B cell (primary cell): ENCODE measurements at regions not wholly inside any gene's neighbourhood (a gene's known extent, or its start where the extent isn't known, plus 50 kb on each side); places are given as distances from the start of the nearest gene placed in this dataset.

ENCODE experiments used
- ATAC-seq: fragments of 200-7000 bp; cut with Tn5 transposase; one replicate; pipeline ENCODE4 v1.10.0; 2021; ENCODE audit warnings: low read depth, mild to moderate bottlenecking, moderate number of reproducible peaks, moderate library complexity
- CTCF ChIA-PET: fragments of 350-600 bp; sonication (Branson Sonifier 250); formaldehyde crosslinking; loops from one replicate; lab custom pipeline; 2021; ENCODE audit warnings: antibody characterized with exemption, inconsistent platforms; lab: Charles Lee
- POLR2A ChIA-PET: fragments of 350-600 bp; sonication (Branson Sonifier 250); formaldehyde crosslinking; loops from one replicate; lab custom pipeline; 2021; ENCODE audit warnings: antibody characterized with exemption; lab: Charles Lee
- DNase-seq: peaks from one replicate; pipeline ENCODE4 v3.0.0; 2013
- H2AFZ ChIP-seq: 2 replicates; pipeline ENCODE4 v1.6.1; 2012; ENCODE audit warnings: mild to moderate bottlenecking, low read depth, low read length; ENCODE audit not compliant: insufficient read depth, poor library complexity, severe bottlenecking
- H3K27ac ChIP-seq, 2 donors: 1 replicate in 1 of 2; 2 replicates in 1 of 2; pipeline ENCODE4 v1.5.1; 2012 to 2013; ENCODE audit warnings: low read length in 2 of 2, mild to moderate bottlenecking in 2 of 2, moderate library complexity in 1 of 2
- H3K27me3 ChIP-seq, 4 experiments: fragments of 200-600 bp in 1 of 4; sonication (generic) in 1 of 4; replicated peaks in 1 of 4; 1 replicate in 2 of 4; 2 replicates in 2 of 4; pipeline versions ENCODE4 v1.6.1 to v1.7.0; 2013 to 2016; ENCODE audit warnings: low read length in 3 of 4, mild to moderate bottlenecking in 2 of 4, mixed read lengths in 1 of 4, moderate library complexity in 1 of 4; ENCODE audit not compliant: insufficient read depth in 4 of 4, control insufficient read depth in 3 of 4; ENCODE audit errors: control extremely low read depth in 1 of 4
- H3K36me3 ChIP-seq, 2 experiments: replicated peaks in 1 of 2; 1 replicate in 1 of 2; 2 replicates in 1 of 2; pipeline versions ENCODE4 v1.6.1 to v1.7.1; 2013; ENCODE audit warnings: low read length in 1 of 2; ENCODE audit not compliant: insufficient read depth in 2 of 2, control insufficient read depth in 1 of 2; ENCODE audit errors: control extremely low read depth in 1 of 2, extremely low read depth in 1 of 2
- H3K4me1 ChIP-seq, 2 donors: fragments of 200-600 bp in 1 of 2; sonication (generic) in 1 of 2; 1 replicate in 1 of 2; 2 replicates in 1 of 2; pipeline versions ENCODE4 v1.5.1 to v1.6.1; 2013 to 2017; ENCODE audit warnings: low read length in 2 of 2; ENCODE audit not compliant: control insufficient read depth in 2 of 2, insufficient read depth in 2 of 2
- H3K4me2 ChIP-seq: replicated peaks from 2 replicates; pipeline ENCODE3; 2012; ENCODE audit warnings: mild to moderate bottlenecking, low read depth, low read length; ENCODE audit not compliant: poor library complexity, severe bottlenecking
- H3K4me3 ChIP-seq, 5 experiments: fragments of 200-600 bp in 1 of 5; sonication (generic) in 1 of 5; 1 replicate in 3 of 5; 2 replicates in 2 of 5; pipeline versions ENCODE4 v1.5.1 to v1.7.0; 2011 to 2016; ENCODE audit warnings: low read length in 4 of 5, mild to moderate bottlenecking in 4 of 5, low read depth in 2 of 5, control low read depth in 1 of 5, moderate library complexity in 1 of 5; ENCODE audit not compliant: insufficient read depth in 1 of 5; ENCODE audit errors: control extremely low read depth in 1 of 5, extremely low read depth in 1 of 5
- H3K79me2 ChIP-seq: fragments of 200-600 bp; sonication (generic); one replicate; pipeline ENCODE4 v1.6.0; 2016; ENCODE audit warnings: low read length; ENCODE audit not compliant: control insufficient read depth, insufficient read depth
- H3K9ac ChIP-seq: fragments of 200-600 bp; sonication (generic); 2 replicates; pipeline ENCODE4 v1.6.1; 2017; ENCODE audit warnings: mild to moderate bottlenecking, low read length, moderate library complexity
- H3K9me3 ChIP-seq, 3 donors: one replicate each; pipeline versions ENCODE4 v1.6.1 to v1.7.1; 2013; ENCODE audit warnings: low read length in 2 of 3; ENCODE audit not compliant: control insufficient read depth in 2 of 3, insufficient read depth in 1 of 3; ENCODE audit errors: control extremely low read depth in 1 of 3
- H4K20me1 ChIP-seq: 2 replicates; pipeline ENCODE4 v1.6.0; 2012; ENCODE audit warnings: mild to moderate bottlenecking, low read length; ENCODE audit not compliant: insufficient read depth, control insufficient read depth, poor library complexity, severe bottlenecking
- H3K27ac Mint-ChIP-seq: one replicate; pipeline ENCODE4 v1.8.0; 2021; ENCODE audit warnings: mixed read lengths
- H3K27me3 Mint-ChIP-seq: one replicate; pipeline ENCODE4 v1.8.0; 2021; ENCODE audit warnings: mixed read lengths
- H3K4me1 Mint-ChIP-seq: one replicate; pipeline ENCODE4 v1.8.0; 2021; ENCODE audit warnings: mixed read lengths
- H3K4me3 Mint-ChIP-seq: one replicate; pipeline ENCODE4 v1.8.0; 2021; ENCODE audit warnings: mixed read lengths
- H3K9me3 Mint-ChIP-seq: one replicate; pipeline ENCODE4 v1.8.0; 2022; ENCODE audit warnings: mixed read lengths; ENCODE audit not compliant: insufficient read depth
- CTCF ChIP-seq: fragments of 200-600 bp; IDR thresholded peaks from one replicate; pipeline ENCODE4 v1.8.0; 2022; ENCODE audit warnings: antibody characterized with exemption, mild to moderate bottlenecking
- EZH2 ChIP-seq: IDR thresholded peaks from 2 replicates; pipeline ENCODE4 v1.6.1; 2012; ENCODE audit warnings: borderline replicate concordance, low read depth, mild to moderate bottlenecking, moderate library complexity, low read length; ENCODE audit not compliant: insufficient read depth, poor library complexity, severe bottlenecking
- WGBS: methylation state at CpG from one replicate; pipeline ENCODE4 v1.1.5; 2013; ENCODE audit warnings: missing lambda C conversion rate; ENCODE audit not compliant: insufficient coverage; 5-methylcytosine and 5-hydroxymethylcytosine counted together
- intact Hi-C: fragments of 100-400 bp; cut with micrococcal nuclease; formaldehyde crosslinking; loops from one replicate; pipeline ENCODE4 v1.10.0; 2022

GRCh38 chr2:205911306-205911705 lies 174.7 kb downstream of the INO80D start:
- H2AFZ ChIP-seq: no peak overlapping the region
- H3K27me3 Mint-ChIP-seq: peaks cover 30% of the 10 kb centered on the region
- CTCF ChIA-PET: no interaction called here
- no peaks in the 10 kb centered on the region for H3K9me3 ChIP-seq
- intact Hi-C loops: no loop called here
- no peak overlapping the region for H3K4me2 ChIP-seq
- no peak overlapping the region for H3K4me3 ChIP-seq
- no peaks in the 10 kb centered on the region for H3K9me3 Mint-ChIP-seq
- peaks cover 0 to 2% (median 0%) of the 10 kb centered on the region in 4 experiments for H3K27me3 ChIP-seq
- no peaks in the 10 kb centered on the region for H3K4me1 ChIP-seq
- no peaks in the 10 kb centered on the region for H3K36me3 ChIP-seq
- no peak for DNase-seq
- no peak overlapping the region for H3K27ac Mint-ChIP-seq
- POLR2A ChIA-PET: no interaction called here
- H3K4me3 Mint-ChIP-seq: no peak overlapping the region
- no peaks in the 10 kb centered on the region for H3K79me2 ChIP-seq
- TF ChIP-seq EZH2 (no peak), CTCF (no peak)
- no peak for ATAC-seq
- WGBS: no CpG with 5 or more reads among the region's 2 CpGs
- H3K9ac ChIP-seq: no peak overlapping the region
- no peaks in the 10 kb centered on the region for H4K20me1 ChIP-seq
- peaks cover 2% of the 10 kb centered on the region for H3K4me1 Mint-ChIP-seq
- no peak overlapping the region for H3K27ac ChIP-seq

GRCh38 chr2:205909184-205909572 lies 176.8 kb downstream of the INO80D start:
- intact Hi-C loops: no loop called here
- CTCF ChIA-PET: interaction anchor here (1.3 kb wide), 1 partner anchor 22 kb away, joined by 3 read pairs; no protein-coding TSS in a partner anchor

More at GRCh38 chr2:205909184-205909572, 176.8 kb downstream of the INO80D start:
- Histone ChIP-seq H3K4me2 (no peak overlapping the region), H3K9ac (no peak overlapping the region), H3K27me3 (peaks cover 0 to 2% (median 0%) of the 10 kb centered on the region in 4 experiments), H4K20me1 (no peaks in the 10 kb centered on the region), H2AFZ (no peak overlapping the region), H3K27ac (no peak overlapping the region), H3K4me3 (no peak overlapping the region), H3K36me3 (no peaks in the 10 kb centered on the region), H3K9me3 (no peaks in the 10 kb centered on the region), H3K4me1 (no peaks in the 10 kb centered on the region), H3K79me2 (no peaks in the 10 kb centered on the region)
- no peak for ATAC-seq
- WGBS: 81% methylated on average over 5 of the region's 6 CpGs
- H3K9me3 Mint-ChIP-seq: no peaks in the 10 kb centered on the region
- TF ChIP-seq CTCF (no peak), EZH2 (no peak)
- H3K27ac Mint-ChIP-seq: no peak overlapping the region
- peaks cover 2% of the 10 kb centered on the region for H3K4me1 Mint-ChIP-seq
- DNase-seq: no peak
- H3K27me3 Mint-ChIP-seq: peaks cover 33% of the 10 kb centered on the region
- POLR2A ChIA-PET: no interaction called here
- H3K4me3 Mint-ChIP-seq: no peak overlapping the region
